RPMI8226 (cell line): ENCODE measurements at regions not wholly inside any gene's neighbourhood (a gene's known extent, or its start where the extent isn't known, plus 50 kb on each side); places are given as distances from the start of the nearest gene placed in this dataset.

Experiments
- DNase-seq: peaks from one replicate; pipeline ENCODE4 v3.0.0-alpha.2; 2015

DNA sequence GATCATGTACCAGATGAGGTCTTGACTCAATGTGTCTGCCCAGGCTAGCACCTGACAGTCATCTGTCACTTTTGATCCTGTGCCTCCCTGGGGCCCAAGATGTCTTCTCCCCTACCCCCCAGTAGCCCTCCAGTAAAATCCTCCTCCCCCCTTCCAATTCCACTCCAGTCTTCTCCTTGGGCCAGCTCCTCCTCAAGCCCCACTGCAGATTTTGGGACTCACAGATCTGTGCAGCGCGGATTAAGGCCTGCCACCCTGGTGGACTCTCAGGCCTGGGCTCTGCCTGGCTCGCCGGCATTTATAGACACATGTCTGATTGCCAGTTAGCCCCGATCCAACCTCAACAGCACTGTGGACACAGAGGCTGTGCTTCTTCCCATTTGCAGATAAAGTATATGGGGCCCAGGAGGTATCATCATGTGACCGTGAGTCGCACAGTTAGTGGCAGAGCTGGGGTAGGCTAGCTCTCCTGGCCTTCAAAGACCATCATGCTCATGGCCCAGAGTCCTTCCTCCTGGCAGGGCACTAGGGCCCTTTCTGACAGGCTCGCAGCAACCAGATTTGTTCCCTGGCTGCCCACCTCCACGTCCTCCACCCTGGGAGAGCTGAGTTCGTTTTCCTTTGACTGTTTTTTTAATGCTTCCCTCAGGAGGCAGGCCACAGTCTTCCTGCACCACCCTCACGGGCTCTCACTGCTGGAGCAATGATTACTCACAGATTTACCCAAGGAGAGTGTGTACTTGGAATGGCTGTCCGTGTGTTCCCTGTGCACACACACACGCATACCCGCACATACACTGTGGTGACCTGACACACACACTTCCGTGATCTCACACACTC, 98.3 kb upstream of the DIO3 start:
- DNase-seq = no peak

- DNase-seq = no peak
Measured at GRCh38 chr14:101463566-101464171, 97.6 kb upstream of the DIO3 start.

DNA sequence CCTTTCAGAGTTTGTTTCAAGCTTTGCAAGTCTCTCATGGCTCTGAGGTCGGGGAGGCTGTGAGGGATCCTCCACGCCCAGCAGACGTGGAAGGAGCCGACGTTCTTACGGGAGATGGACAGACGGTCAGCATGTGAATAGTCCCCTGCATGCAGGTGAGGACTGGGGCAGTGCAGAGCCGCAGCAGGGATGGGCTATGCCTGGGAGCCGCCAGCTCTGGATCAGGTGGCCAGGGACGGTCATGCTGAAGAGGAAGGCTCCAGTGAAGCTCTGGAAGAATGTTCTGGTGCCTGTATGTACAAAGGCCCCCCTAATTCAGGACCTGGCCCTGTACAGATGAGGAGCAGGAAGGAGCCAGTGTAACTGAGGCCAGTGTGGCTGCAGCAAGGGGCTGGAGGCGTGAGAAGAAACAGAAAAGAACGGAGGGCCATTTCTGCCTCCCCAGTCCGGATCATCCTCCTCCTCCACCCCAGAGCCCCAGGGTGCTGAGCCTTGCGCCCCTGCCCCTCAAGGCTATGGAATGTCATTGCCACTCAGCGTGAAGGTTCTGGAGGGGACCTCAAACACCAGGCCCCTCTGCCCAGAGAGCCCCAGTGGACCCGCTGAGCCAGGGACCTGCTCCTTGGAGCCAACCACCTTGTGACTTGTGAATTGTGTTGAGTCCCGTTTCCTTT, 96.8 kb upstream of the DIO3 start:
- DNase-seq = no peak

DNA sequence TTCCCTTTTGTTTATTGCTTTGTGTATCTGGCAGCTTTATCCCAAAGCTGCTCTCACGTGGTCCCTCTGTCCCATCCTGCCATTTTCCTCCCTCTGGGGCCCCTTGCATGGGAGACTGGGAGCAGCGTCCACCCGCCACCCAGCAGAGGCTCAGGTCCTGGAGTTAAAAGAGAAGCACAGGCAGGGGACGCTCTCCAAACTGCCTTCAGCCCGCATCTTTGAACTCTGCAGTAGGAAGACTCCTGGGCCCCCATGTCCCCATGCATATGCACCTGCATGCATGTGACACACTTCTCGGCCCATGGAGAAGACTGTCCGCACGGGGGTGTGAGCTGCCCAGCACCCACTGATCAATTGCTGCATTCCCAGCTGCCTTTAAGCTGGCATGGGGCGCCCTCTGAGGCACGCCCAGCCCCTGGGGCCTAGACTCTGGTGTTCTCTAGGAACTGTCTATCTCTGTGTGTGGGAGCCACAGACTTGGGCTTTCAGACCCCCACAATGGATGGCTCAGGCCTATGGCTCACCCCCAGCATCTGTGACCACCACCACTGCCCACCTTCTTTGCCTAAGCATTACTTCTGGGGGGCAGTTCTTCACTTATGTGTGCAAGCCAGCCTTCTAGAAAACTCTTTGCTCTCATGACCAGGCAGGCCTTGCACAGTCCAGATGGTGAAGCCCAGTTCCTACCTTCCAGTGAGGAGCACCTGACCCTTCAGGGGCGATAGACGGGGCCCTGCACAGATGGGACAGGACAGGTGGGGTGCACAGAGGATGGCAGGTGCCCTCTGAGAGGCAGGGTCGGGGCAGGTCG, 96.1 kb upstream of the DIO3 start:
- DNase-seq = peak; percentile 38

GRCh38 chr14:101465795-101466448, 95.4 kb upstream of the DIO3 start:
- no peak for DNase-seq

DNA sequence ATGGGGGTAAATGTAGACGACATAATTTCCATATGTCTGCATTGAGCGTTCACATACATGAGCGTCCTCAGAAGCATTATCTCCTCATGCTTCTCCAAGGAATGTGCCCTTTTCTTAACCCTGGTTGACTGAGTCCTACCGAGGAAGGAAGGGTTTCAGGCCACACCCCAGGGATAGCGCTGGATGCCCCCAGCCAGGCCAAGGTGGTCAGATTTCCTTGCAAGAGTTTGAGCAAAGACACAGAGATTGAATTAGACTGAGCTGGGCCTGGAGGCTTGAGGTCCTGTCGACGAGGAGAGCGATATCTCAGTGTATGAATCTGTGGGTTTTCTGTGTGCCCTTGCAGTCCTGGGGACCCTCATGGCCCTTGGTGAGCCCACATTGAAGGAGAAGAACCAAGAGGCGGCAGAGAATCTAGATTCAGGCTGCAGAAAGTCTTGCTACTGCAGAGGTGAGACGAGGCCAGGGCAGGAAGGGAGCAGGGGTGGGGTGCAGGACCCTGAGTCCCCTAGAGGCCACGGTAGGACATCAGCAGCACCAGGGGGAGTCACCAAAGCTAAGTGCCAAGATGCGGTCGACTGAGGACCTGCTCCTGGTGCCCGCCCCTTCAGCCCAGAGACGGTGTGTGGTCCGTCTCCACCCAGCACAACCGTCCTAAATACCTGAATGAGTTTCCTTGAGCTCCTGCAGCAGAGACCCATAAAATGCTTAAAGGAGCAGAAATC, 94.7 kb upstream of the DIO3 start:
- no peak for DNase-seq

- DNase-seq = no peak
Measured at GRCh38 chr14:101467181-101467926, 93.9 kb upstream of the DIO3 start.

DNA sequence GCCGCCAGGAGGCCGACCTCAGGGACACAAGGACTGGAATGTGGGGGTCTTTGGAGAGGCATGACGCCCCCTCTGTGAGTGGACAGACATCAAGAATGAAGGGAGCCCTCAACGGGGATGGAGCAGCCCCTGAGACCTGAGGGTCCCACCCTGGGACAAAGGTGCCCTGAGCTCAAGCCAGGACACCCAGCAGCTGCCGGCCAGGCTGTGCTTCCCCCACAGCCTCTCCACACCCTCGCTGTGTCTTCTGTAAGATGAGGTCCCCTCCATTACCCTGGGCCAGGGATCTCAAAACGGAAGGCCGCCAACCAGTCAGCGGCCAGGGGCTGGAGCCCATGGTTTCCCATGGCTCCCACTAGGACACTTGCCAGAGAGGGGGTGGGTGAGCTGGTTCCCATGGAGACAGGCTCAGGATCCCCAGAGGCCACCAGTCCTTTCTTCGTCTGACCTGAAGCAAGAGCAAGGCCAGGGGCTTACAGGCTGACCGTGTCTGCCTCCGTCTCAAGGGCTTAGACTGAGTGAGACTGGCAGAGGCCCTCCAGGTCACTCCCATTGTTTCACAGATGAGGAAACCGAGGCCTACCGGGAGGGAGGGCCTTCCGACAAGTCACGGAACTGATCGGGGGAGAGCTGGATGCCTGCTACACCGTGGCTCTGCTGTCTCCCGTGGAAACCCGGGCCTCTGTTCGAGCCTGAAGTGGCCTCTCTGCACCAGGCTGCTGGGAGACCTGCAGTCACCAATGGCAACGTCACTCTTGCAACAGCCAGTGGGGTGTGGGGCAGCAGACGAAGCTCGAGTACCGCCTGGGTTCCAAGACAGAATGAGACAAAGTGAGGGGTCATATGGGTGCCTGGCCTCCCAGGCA, 91.7 kb upstream of the DIO3 start:
- DNase-seq = no peak

- no peak for DNase-seq
Measured at GRCh38 chr14:101470266-101470665, 91.0 kb upstream of the DIO3 start.

- DNase-seq = no peak
Measured at GRCh38 chr14:101471723-101472517, 89.4 kb upstream of the DIO3 start.

- no peak for DNase-seq
Measured at GRCh38 chr14:101472518-101472849, 88.8 kb upstream of the DIO3 start.

- DNase-seq = no peak
Measured at GRCh38 chr14:101473045-101473729, 88.1 kb upstream of the DIO3 start.

GRCh38 chr14:101473795-101474562, 87.3 kb upstream of the DIO3 start:
- DNase-seq = no peak

DNA sequence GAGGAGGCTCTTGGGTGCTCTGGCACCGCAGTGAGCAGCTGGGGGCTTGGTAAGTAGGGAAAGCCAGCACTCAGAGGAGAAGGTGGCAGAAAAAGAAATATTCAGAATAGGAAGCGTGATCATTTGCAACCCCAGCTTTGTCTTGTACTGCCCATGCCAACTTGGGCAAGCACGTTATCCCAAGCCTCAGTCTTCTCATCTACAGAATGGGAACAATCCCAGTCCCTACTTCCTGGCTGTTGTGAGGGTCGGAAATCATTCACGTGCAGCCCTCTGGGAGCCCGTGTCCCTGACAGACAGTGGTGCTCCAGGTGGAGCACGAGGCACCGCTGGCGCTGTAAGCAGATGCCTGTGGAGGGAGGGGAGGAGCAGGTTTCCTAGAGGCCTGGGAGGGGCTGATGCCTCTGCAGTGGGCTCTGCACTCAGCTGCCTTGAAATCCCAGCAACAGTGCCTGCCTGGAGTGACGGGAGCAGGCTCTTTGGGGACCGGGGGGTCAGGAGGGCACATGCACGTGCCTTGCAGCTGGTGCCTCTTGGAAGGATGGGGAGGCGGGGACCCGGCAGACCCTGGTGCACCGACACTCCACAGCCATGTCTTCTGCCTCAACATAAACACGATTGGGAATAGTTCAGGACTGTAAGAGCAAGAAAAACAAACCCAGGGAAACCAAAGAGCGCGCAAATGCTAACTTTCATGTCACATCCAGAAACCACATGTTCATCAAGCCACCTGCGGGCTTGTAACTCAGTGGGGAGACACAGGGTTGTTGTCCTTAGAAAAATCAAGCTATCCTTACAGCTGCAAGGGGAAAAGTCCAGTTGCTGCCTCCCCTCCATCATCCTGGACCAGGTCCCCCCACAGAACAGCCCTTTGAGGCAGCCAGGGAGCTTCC, 86.5 kb upstream of the DIO3 start:
- DNase-seq = no peak

GRCh38 chr14:101475456-101476257, 85.6 kb upstream of the DIO3 start:
- DNase-seq = no peak
